Bronchial epithelial cell (primary cell): ENCODE measurements at regions not wholly inside any gene's neighbourhood (a gene's known extent, or its start where the extent isn't known, plus 50 kb on each side); places are given as distances from the start of the nearest gene placed in this dataset.

Experiments
- DNase-seq: peaks from one replicate; pipeline ENCODE4 v3.0.0-alpha.2; 2010; ENCODE audit warnings: low read depth
- FAIRE-seq: peaks from 2 replicates; lab custom pipeline; 2011; peaks lifted over from hg19 to GRCh38; lab: Jason Lieb, UNC
- H3K27me3 ChIP-seq: 2 replicates; pipeline ENCODE4 v1.5.1; 2011; ENCODE audit warnings: low read length; ENCODE audit not compliant: control insufficient read depth, insufficient read depth
- H3K36me3 ChIP-seq: 2 replicates; pipeline ENCODE4 v1.5.1; 2011; ENCODE audit warnings: low read length; ENCODE audit not compliant: control insufficient read depth, insufficient read depth
- H3K4me3 ChIP-seq: 2 replicates; pipeline ENCODE4 v1.5.1; 2011; ENCODE audit warnings: mild to moderate bottlenecking, low read depth, low read length, control low read depth
- CTCF ChIP-seq: IDR thresholded peaks from 2 replicates; pipeline ENCODE4 v1.5.1; 2011; ENCODE audit warnings: mild to moderate bottlenecking, moderate library complexity, low read length, control low read depth, inconsistent platforms; ENCODE audit not compliant: insufficient read depth, severe bottlenecking

- Histone ChIP-seq H3K36me3 (no peaks in the 10 kb centered on the region), H3K4me3 (no peak overlapping the region), H3K27me3 (no peaks in the 10 kb centered on the region)
- TF ChIP-seq CTCF, result no peak
- peak; percentile 79 for DNase-seq
- no peak for FAIRE-seq
Measured at GRCh38 chr3:29186131-29186599, 94.7 kb upstream of the RBMS3 start.

- DNase-seq, result peak; percentile 98
- no peaks in the 10 kb centered on the region for H3K27me3 ChIP-seq
- TF ChIP-seq CTCF, result no peak
- no peak for FAIRE-seq
- no peak overlapping the region for H3K4me3 ChIP-seq
- H3K36me3 ChIP-seq, result no peaks in the 10 kb centered on the region
Measured at GRCh38 chr3:29186982-29187725, 93.7 kb upstream of the RBMS3 start.

- no peaks in the 10 kb centered on the region for H3K27me3 ChIP-seq
- H3K4me3 ChIP-seq, result no peak overlapping the region
- no peaks in the 10 kb centered on the region for H3K36me3 ChIP-seq
- no peak for TF ChIP-seq CTCF
- no peak for DNase-seq
- FAIRE-seq, result no peak
Measured at GRCh38 chr3:29189328-29189727, 91.5 kb upstream of the RBMS3 start.

GRCh38 chr3:29194139-29194538, 86.7 kb upstream of the RBMS3 start:
- no peaks in the 10 kb centered on the region for H3K36me3 ChIP-seq
- H3K27me3 ChIP-seq, result no peaks in the 10 kb centered on the region
- H3K4me3 ChIP-seq, result no peak overlapping the region
- TF ChIP-seq CTCF, result no peak
- DNase-seq (no peak), FAIRE-seq (no peak)

- no peak for FAIRE-seq
- Histone ChIP-seq H3K4me3 (no peak overlapping the region), H3K36me3 (no peaks in the 10 kb centered on the region), H3K27me3 (no peaks in the 10 kb centered on the region)
- TF ChIP-seq CTCF, result no peak
- peak; percentile 99 for DNase-seq
Measured at GRCh38 chr3:29195056-29195455, 85.8 kb upstream of the RBMS3 start.

- Histone ChIP-seq H3K4me3 (no peak overlapping the region), H3K36me3 (no peaks in the 10 kb centered on the region), H3K27me3 (no peaks in the 10 kb centered on the region)
- TF ChIP-seq CTCF, result no peak
- no peak for FAIRE-seq
- DNase-seq, result no peak
Measured at GRCh38 chr3:29201604-29202003, 79.3 kb upstream of the RBMS3 start.
